IMR-90 (cell line): ENCODE measurements at regions not wholly inside any gene's neighbourhood (a gene's known extent, or its start where the extent isn't known, plus 50 kb on each side); places are given as distances from the start of the nearest gene placed in this dataset.

Source experiments
- CEBPB ChIP-seq: IDR thresholded peaks from 2 replicates; pipeline ENCODE4 v1.6.1; 2012; ENCODE audit warnings: low read depth, low read length, improper control_type of control experiment
- CTCF ChIP-seq: conservative IDR thresholded peaks from 2 replicates; pipeline ENCODE4 v1.5.1; 2012; ENCODE audit warnings: mild to moderate bottlenecking, low read depth, low read length, improper control_type of control experiment
- ELK1 ChIP-seq: fragments of 150-350 bp; IDR thresholded peaks from 2 replicates; pipeline ENCODE4 v1.6.1; 2016; ENCODE audit warnings: low read depth, mild to moderate bottlenecking, low read length, moderate library complexity, borderline replicate concordance
- FOS ChIP-seq: fragments of 150-350 bp; IDR thresholded peaks from 2 replicates; pipeline ENCODE4 v1.6.1; 2016; ENCODE audit warnings: low read depth, low read length
- MAFK ChIP-seq: IDR thresholded peaks from 2 replicates; pipeline ENCODE4 v1.6.1; 2012; ENCODE audit warnings: low read depth, low read length, improper control_type of control experiment
- MAZ ChIP-seq: IDR thresholded peaks from 2 replicates; pipeline ENCODE4 v1.6.1; 2012; ENCODE audit warnings: low read depth, mild to moderate bottlenecking, low read length, improper control_type of control experiment, moderate library complexity, borderline replicate concordance
- MXI1 ChIP-seq: IDR thresholded peaks from 2 replicates; pipeline ENCODE4 v1.6.1; 2012; ENCODE audit warnings: low read depth, mild to moderate bottlenecking, low read length, moderate library complexity, borderline replicate concordance
- NFE2L2 ChIP-seq: fragments of 150-350 bp; IDR thresholded peaks from 2 replicates; pipeline ENCODE4 v1.6.1; 2016; ENCODE audit warnings: low read depth, mild to moderate bottlenecking, low read length
- POLR2A ChIP-seq: IDR thresholded peaks from 2 replicates; pipeline ENCODE4 v1.6.1; 2012; ENCODE audit warnings: mild to moderate bottlenecking, low read depth, low read length
- RAD21 ChIP-seq: IDR thresholded peaks from 2 replicates; pipeline ENCODE4 v1.6.1; 2012; ENCODE audit warnings: low read length, improper control_type of control experiment
- RCOR1 ChIP-seq: IDR thresholded peaks from 2 replicates; pipeline ENCODE4 v1.6.1; 2012; ENCODE audit warnings: mild to moderate bottlenecking, low read length, improper control_type of control experiment; ENCODE audit not compliant: insufficient replicate concordance
- RFX5 ChIP-seq: IDR thresholded peaks from 2 replicates; pipeline ENCODE4 v1.8.0; 2012; ENCODE audit warnings: low read depth, mild to moderate bottlenecking, low read length, moderate library complexity
- SMC3 ChIP-seq: fragments of 150-350 bp; IDR thresholded peaks from 2 replicates; pipeline ENCODE4 v1.6.1; 2016; ENCODE audit warnings: low read depth, mild to moderate bottlenecking, antibody characterized with exemption, low read length, moderate library complexity
- USF2 ChIP-seq: fragments of 150-350 bp; IDR thresholded peaks from 2 replicates; pipeline ENCODE4 v1.6.1; 2017; ENCODE audit warnings: mild to moderate bottlenecking, antibody characterized with exemption, low read length, low read depth

GRCh38 chr2:208669394-208669793 lies 262.8 kb downstream of the PTH2R start:
- TF ChIP-seq SMC3: no peak
- TF ChIP-seq MAFK: no peak
- TF ChIP-seq CTCF: no peak
- TF ChIP-seq CEBPB: no peak
- TF ChIP-seq MXI1: no peak
- TF ChIP-seq POLR2A: no peak
- no peak for TF ChIP-seq RAD21
- TF ChIP-seq ELK1: no peak
- TF ChIP-seq USF2: no peak
- TF ChIP-seq RFX5: no peak
- TF ChIP-seq RCOR1: no peak
- no peak for TF ChIP-seq FOS
- no peak for TF ChIP-seq MAZ
- no peak for TF ChIP-seq NFE2L2
